ENCODE measurements at regions not wholly inside any gene's neighbourhood (a gene's known extent, or its start where the extent isn't known, plus 50 kb on each side); places are given as distances from the start of the nearest gene placed in this dataset.
A peak's percentile ranks its signal among the peaks of the same experiment; 100 is the strongest.

DNA sequence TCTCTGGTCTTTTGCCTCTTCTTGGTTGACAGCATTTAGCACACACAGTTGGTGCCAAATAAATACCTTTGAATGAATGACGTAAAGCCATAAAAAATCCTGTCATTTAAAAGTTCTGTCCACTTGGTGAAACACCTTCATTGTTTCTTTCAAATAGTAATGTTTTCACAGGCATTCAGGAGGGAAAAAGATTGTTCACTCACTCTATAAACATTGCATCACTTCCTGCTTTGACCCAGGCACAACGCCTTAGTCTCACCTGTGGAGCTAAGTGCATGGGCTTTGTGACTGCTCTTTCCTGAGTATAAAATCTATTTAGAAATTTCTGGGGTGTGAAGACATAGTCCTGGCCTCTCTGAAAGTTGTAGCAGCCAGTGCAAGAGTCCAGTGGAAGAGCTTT is 88.9 kb upstream of the CXCL14 start:
- H3K27ac ChIP-seq (ENCODE audit: low read depth in 1 of 2, low read length in 2 of 2) = no peak overlapping the region
- TF ChIP-seq JUND (IDR thresholded peaks at IDR 0.05) = no peak
- no peak for TF ChIP-seq FOXA2 (IDR thresholded peaks at IDR 0.05)
- TF ChIP-seq HNF4A (conservative IDR thresholded peaks at IDR 0.05) = no peak
- TF ChIP-seq RXRA (IDR thresholded peaks at IDR 0.05) = no peak
- TF ChIP-seq NR2F2 (IDR thresholded peaks at IDR 0.05) = no peak
- TF ChIP-seq, protein P1, sequence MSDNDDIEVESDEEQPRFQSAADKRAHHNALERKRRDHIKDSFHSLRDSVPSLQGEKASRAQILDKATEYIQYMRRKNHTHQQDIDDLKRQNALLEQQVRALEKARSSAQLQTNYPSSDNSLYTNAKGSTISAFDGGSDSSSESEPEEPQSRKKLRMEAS (IDR thresholded peaks at IDR 0.05) = no peak
- TF ChIP-seq, protein P2, sequence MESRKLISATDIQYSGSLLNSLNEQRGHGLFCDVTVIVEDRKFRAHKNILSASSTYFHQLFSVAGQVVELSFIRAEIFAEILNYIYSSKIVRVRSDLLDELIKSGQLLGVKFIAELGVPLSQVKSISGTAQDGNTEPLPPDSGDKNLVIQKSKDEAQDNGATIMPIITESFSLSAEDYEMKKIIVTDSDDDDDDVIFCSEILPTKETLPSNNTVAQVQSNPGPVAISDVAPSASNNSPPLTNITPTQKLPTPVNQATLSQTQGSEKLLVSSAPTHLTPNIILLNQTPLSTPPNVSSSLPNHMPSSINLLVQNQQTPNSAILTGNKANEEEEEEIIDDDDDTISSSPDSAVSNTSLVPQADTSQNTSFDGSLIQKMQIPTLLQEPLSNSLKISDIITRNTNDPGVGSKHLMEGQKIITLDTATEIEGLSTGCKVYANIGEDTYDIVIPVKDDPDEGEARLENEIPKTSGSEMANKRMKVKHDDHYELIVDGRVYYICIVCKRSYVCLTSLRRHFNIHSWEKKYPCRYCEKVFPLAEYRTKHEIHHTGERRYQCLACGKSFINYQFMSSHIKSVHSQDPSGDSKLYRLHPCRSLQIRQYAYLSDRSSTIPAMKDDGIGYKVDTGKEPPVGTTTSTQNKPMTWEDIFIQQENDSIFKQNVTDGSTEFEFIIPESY (IDR thresholded peaks at IDR 0.05) = no peak
- no peak for TF ChIP-seq TAF1 (conservative IDR thresholded peaks at IDR 0.05)
- TF ChIP-seq GABPA (IDR thresholded peaks at IDR 0.05 in 1 of 2, conservative IDR thresholded peaks at IDR 0.05 in 1 of 2) = no peak
- TF ChIP-seq, protein P3, sequence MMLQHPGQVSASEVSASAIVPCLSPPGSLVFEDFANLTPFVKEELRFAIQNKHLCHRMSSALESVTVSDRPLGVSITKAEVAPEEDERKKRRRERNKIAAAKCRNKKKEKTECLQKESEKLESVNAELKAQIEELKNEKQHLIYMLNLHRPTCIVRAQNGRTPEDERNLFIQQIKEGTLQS (IDR thresholded peaks at IDR 0.05) = no peak
- TF ChIP-seq EGR1 (IDR thresholded peaks at IDR 0.05; ENCODE audit: low read depth in 2 of 2) = no peak
- TF ChIP-seq RAD21 (IDR thresholded peaks at IDR 0.05) = no peak
- TF ChIP-seq YY1 (IDR thresholded peaks at IDR 0.05) = no peak
- no peak for TF ChIP-seq SP1 (IDR thresholded peaks at IDR 0.05)
- TF ChIP-seq HNF4G (IDR thresholded peaks at IDR 0.05) = no peak
- TF ChIP-seq FOXA1 (IDR thresholded peaks at IDR 0.05) = no peak
- no peak overlapping the region for H3K9ac ChIP-seq (ENCODE audit: low read depth in 1 of 2, low read length in 2 of 2)
- peaks cover 0 to 2% (median 0%) of the 10 kb centered on the region in 4 donors for H3K9me3 ChIP-seq (ENCODE audit: control insufficient read depth in 4 of 4, low read length in 3 of 4)
- DNase-seq (ENCODE audit: low spot score) = no peak
- H3K27me3 ChIP-seq (ENCODE audit: control insufficient read depth in 4 of 4, insufficient read depth in 4 of 4, low read length in 3 of 4) = no peaks in the 10 kb centered on the region
- no peaks in the 10 kb centered on the region for H3K36me3 ChIP-seq (ENCODE audit: control insufficient read depth in 4 of 4, insufficient read depth in 3 of 4, low read depth in 1 of 4, low read length in 3 of 4)
- no peak overlapping the region for H3K4me3 ChIP-seq (ENCODE audit: low read depth in 1 of 3, low read length in 3 of 3)
- no peaks in the 10 kb centered on the region for H3K4me1 ChIP-seq (ENCODE audit: control insufficient read depth in 4 of 4, insufficient read depth in 4 of 4, low read length in 3 of 4)
- WGBS = 52% methylated on average over 2 of the region's 2 CpGs

DNA sequence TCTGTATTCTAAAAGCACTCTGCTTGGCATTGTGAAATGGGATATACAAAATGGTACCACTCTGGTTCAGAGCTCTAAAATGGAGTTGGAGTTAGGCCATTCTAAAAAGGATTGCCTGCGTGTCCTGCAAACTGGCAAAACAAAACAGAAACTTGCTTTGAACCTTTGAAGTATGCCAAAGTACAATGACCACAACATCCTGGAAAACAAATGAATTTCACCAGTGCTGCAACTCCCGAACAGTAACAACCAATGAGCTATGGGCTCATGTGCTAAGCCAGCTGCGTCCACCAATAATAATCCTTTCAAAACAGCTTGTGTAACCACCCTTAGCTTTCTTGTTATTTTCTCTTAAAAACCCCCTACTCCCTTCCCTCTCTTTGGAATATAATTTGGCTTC is 88.4 kb upstream of the CXCL14 start:
- no peak overlapping the region for H3K27ac ChIP-seq (ENCODE audit: low read depth in 1 of 2, low read length in 2 of 2)
- no peak for DNase-seq (ENCODE audit: low spot score)

DNA sequence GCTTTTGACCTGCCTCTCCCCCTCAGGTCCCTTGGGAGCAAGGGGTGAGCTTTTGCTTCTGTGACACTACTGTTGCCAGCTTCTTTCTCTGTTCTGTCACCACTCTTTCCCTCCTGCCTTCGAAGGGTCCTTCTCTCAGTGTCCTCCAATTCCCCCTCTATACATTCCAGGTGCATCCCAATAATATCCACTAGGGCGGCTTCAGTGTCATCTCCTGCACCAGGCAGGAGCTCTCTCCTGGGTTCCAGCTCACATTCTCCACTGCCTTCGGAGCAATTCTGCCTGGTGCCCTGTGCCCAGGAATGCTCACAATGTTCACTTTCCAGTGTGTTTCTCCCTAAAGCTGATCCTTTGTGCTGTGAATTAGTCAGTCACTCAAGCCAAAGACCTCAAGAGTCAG is 83.9 kb upstream of the CXCL14 start:
- Histone ChIP-seq H3K4me3 (ENCODE audit: low read depth in 1 of 3, low read length in 3 of 3) (no peak overlapping the region), H3K27ac (ENCODE audit: low read depth in 1 of 2, low read length in 2 of 2) (no peak overlapping the region), H3K9ac (ENCODE audit: low read depth in 1 of 2, low read length in 2 of 2) (no peak overlapping the region), H3K4me1 (ENCODE audit: control insufficient read depth in 4 of 4, insufficient read depth in 4 of 4, low read length in 3 of 4) (no peaks in the 10 kb centered on the region), H3K27me3 (ENCODE audit: control insufficient read depth in 4 of 4, insufficient read depth in 4 of 4, low read length in 3 of 4) (no peaks in the 10 kb centered on the region), H3K36me3 (ENCODE audit: control insufficient read depth in 4 of 4, insufficient read depth in 3 of 4, low read depth in 1 of 4, low read length in 3 of 4) (no peaks in the 10 kb centered on the region), H3K9me3 (ENCODE audit: control insufficient read depth in 4 of 4, low read length in 3 of 4) (peaks cover 0 to 9% (median 0%) of the 10 kb centered on the region in 4 donors)
- no peak for DNase-seq (ENCODE audit: low spot score)
- 87% methylated on average over 3 of the region's 3 CpGs for WGBS
- TF ChIP-seq NR2F2 (IDR thresholded peaks at IDR 0.05) (no peak), YY1 (IDR thresholded peaks at IDR 0.05) (no peak), RAD21 (IDR thresholded peaks at IDR 0.05) (no peak), SP1 (IDR thresholded peaks at IDR 0.05) (no peak), TAF1 (conservative IDR thresholded peaks at IDR 0.05) (no peak), RXRA (IDR thresholded peaks at IDR 0.05) (no peak)
- TF ChIP-seq, protein P2 (IDR thresholded peaks at IDR 0.05) = no peak
- TF ChIP-seq, protein P4, sequence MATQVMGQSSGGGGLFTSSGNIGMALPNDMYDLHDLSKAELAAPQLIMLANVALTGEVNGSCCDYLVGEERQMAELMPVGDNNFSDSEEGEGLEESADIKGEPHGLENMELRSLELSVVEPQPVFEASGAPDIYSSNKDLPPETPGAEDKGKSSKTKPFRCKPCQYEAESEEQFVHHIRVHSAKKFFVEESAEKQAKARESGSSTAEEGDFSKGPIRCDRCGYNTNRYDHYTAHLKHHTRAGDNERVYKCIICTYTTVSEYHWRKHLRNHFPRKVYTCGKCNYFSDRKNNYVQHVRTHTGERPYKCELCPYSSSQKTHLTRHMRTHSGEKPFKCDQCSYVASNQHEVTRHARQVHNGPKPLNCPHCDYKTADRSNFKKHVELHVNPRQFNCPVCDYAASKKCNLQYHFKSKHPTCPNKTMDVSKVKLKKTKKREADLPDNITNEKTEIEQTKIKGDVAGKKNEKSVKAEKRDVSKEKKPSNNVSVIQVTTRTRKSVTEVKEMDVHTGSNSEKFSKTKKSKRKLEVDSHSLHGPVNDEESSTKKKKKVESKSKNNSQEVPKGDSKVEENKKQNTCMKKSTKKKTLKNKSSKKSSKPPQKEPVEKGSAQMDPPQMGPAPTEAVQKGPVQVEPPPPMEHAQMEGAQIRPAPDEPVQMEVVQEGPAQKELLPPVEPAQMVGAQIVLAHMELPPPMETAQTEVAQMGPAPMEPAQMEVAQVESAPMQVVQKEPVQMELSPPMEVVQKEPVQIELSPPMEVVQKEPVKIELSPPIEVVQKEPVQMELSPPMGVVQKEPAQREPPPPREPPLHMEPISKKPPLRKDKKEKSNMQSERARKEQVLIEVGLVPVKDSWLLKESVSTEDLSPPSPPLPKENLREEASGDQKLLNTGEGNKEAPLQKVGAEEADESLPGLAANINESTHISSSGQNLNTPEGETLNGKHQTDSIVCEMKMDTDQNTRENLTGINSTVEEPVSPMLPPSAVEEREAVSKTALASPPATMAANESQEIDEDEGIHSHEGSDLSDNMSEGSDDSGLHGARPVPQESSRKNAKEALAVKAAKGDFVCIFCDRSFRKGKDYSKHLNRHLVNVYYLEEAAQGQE (IDR thresholded peaks at IDR 0.05) = no peak
- TF ChIP-seq, protein P1 (IDR thresholded peaks at IDR 0.05) = no peak

More for the DNA sequence above, 88.4 kb upstream of the CXCL14 start:
- Histone ChIP-seq H3K9ac (ENCODE audit: low read depth in 1 of 2, low read length in 2 of 2) (no peak overlapping the region), H3K27me3 (ENCODE audit: control insufficient read depth in 4 of 4, insufficient read depth in 4 of 4, low read length in 3 of 4) (no peaks in the 10 kb centered on the region), H3K4me1 (ENCODE audit: control insufficient read depth in 4 of 4, insufficient read depth in 4 of 4, low read length in 3 of 4) (no peaks in the 10 kb centered on the region), H3K9me3 (ENCODE audit: control insufficient read depth in 4 of 4, low read length in 3 of 4) (peaks cover 0 to 2% (median 0%) of the 10 kb centered on the region in 4 donors), H3K4me3 (ENCODE audit: low read depth in 1 of 3, low read length in 3 of 3) (no peak overlapping the region), H3K36me3 (ENCODE audit: control insufficient read depth in 4 of 4, insufficient read depth in 3 of 4, low read depth in 1 of 4, low read length in 3 of 4) (no peaks in the 10 kb centered on the region)
- peak; percentile 13 to 31 for TF ChIP-seq HNF4A (conservative IDR thresholded peaks at IDR 0.05)
- TF ChIP-seq, protein P3 (IDR thresholded peaks at IDR 0.05) = no peak
- 59% methylated on average over 3 of the region's 3 CpGs for WGBS

All from liver (tissue), 7 donors.